ENCODE measurements at regions not wholly inside any gene's neighbourhood (a gene's known extent, or its start where the extent isn't known, plus 50 kb on each side); places are given as distances from the start of the nearest gene placed in this dataset.

DNA sequence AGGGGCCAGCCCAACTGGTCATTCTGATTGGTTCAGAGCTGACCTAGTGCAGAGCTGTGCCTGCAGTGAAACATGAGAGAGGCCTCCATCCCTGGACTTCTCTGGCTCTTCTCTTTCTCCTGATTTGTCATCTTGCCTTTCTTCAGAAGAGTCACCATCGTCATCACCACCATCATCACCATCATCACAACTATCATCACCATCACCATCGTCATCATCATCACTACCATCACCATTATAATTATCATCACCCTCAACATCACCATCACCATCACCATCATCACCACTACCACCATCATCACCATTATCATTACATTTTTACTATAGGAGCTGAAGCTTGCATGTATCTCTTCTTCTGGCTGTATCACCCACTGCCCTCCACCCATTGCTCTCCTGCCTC lies 94.5 kb upstream of the FAM20A start:
- DNase-seq (ENCODE audit: low spot score) (no peak), ATAC-seq (ENCODE audit: insufficient number of reproducible peaks, low FRiP score, low read depth) (no peak)
- no peaks in the 10 kb centered on the region for H3K36me3 ChIP-seq
- no peaks in the 10 kb centered on the region for H3K4me1 ChIP-seq (ENCODE audit: control insufficient read depth in 1 of 2, low read depth in 2 of 2)
- H3K4me3 ChIP-seq, result no peak overlapping the region
- TF ChIP-seq, protein P1, sequence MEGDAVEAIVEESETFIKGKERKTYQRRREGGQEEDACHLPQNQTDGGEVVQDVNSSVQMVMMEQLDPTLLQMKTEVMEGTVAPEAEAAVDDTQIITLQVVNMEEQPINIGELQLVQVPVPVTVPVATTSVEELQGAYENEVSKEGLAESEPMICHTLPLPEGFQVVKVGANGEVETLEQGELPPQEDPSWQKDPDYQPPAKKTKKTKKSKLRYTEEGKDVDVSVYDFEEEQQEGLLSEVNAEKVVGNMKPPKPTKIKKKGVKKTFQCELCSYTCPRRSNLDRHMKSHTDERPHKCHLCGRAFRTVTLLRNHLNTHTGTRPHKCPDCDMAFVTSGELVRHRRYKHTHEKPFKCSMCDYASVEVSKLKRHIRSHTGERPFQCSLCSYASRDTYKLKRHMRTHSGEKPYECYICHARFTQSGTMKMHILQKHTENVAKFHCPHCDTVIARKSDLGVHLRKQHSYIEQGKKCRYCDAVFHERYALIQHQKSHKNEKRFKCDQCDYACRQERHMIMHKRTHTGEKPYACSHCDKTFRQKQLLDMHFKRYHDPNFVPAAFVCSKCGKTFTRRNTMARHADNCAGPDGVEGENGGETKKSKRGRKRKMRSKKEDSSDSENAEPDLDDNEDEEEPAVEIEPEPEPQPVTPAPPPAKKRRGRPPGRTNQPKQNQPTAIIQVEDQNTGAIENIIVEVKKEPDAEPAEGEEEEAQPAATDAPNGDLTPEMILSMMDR (IDR thresholded peaks at IDR 0.05), result no peak
- H3K27me3 ChIP-seq (replicated peaks; ENCODE audit: insufficient read depth), result no peaks in the 10 kb centered on the region
- H3K9me3 ChIP-seq, result no peaks in the 10 kb centered on the region
- no peak overlapping the region for H3K27ac ChIP-seq

DNA sequence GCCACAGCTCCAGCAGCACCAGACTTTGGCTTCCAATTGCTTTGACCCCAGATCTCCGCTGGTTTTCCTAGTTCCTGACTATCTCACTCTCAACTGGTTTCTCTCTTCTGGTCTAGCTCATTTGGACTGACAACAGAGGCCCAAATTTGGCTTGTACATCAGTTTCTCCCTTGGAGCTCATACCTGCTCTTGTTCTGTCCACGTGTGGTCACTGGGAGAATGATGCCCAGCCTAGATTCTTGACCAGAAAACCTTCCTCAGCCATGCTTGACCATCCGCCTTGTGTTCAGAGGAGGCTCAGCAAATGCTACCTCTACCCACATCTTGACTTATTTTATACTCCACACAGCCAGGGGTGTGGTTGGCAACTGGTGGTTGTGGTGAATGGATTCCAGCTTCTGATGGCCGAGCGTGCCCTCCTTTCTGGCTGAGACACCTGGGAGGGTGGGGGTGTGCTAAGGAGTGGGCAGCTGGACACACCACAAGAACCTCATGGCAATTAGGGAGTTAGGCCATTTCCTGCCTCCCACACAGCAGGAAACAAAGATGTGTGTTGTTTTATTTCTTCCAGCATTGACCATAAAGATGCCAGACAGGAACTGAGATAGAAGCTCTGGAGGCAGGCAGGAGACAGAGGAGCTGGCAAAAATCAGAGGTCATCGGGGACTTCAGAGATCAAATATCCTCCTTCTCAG lies 93.8 kb upstream of the FAM20A start:
- Histone ChIP-seq H3K9me3 (no peaks in the 10 kb centered on the region), H3K4me1 (ENCODE audit: control insufficient read depth in 1 of 2, low read depth in 2 of 2) (no peaks in the 10 kb centered on the region), H3K36me3 (no peaks in the 10 kb centered on the region), H3K4me3 (no peak overlapping the region), H3K27me3 (replicated peaks; ENCODE audit: insufficient read depth) (no peaks in the 10 kb centered on the region), H3K27ac (no peak overlapping the region)
- ATAC-seq (ENCODE audit: insufficient number of reproducible peaks, low FRiP score, low read depth) (no peak), DNase-seq (ENCODE audit: low spot score) (no peak)
- TF ChIP-seq, protein P1 (IDR thresholded peaks at IDR 0.05), result no peak

DNA sequence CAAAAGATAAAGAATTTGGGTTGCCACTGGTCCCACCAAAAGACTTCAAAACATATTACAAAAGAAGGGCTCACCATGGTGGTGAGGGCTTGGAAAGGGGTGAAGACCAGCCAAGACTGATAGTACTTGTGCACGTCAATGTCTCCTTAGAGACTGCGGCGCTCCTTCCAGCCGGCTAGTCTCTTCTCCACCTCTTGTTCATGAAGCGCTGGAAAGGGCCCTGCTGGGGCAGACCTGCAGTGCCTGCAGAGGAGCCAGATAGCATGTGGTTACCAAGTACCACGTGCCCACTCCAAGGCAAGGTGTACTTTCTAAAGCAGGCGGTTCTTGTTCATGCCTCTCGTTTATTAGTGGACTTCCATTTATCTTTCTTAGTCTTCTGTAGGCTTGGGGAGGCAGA lies 92.7 kb upstream of the FAM20A start:
- Histone ChIP-seq H3K36me3 (no peaks in the 10 kb centered on the region), H3K4me1 (ENCODE audit: control insufficient read depth in 1 of 2, low read depth in 2 of 2) (no peaks in the 10 kb centered on the region), H3K9me3 (no peaks in the 10 kb centered on the region), H3K27ac (no peak overlapping the region), H3K27me3 (replicated peaks; ENCODE audit: insufficient read depth) (no peaks in the 10 kb centered on the region), H3K4me3 (no peak overlapping the region)
- TF ChIP-seq, protein P1 (IDR thresholded peaks at IDR 0.05), result no peak
- ATAC-seq (ENCODE audit: insufficient number of reproducible peaks, low FRiP score, low read depth), result no peak
- no peak for DNase-seq (ENCODE audit: low spot score)

DNA sequence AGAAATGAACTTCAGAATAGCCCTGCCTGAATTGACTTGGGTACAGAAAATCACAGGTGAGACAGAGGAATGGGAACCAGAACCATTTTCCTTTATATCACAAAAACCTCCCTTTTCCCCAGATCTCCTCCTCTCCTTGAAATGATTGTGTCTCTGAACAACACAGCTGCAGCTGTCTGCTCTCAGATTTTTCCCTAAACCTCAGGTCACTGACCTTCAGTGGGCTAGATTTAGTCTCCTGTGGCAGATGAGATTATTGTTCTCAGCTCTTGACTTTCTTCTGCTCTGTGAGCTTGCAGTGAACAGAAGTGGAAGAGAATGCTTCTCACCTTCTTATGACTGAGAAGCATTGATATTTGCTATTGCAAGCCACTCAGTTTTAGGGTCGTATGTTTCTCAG lies 92.3 kb upstream of the FAM20A start:
- ATAC-seq (ENCODE audit: insufficient number of reproducible peaks, low FRiP score, low read depth), result no peak
- H3K4me3 ChIP-seq, result no peak overlapping the region
- DNase-seq (ENCODE audit: low spot score), result no peak
- TF ChIP-seq, protein P1 (IDR thresholded peaks at IDR 0.05), result no peak
- H3K9me3 ChIP-seq, result no peaks in the 10 kb centered on the region
- no peak overlapping the region for H3K27ac ChIP-seq
- H3K4me1 ChIP-seq (ENCODE audit: control insufficient read depth in 1 of 2, low read depth in 2 of 2), result no peaks in the 10 kb centered on the region
- no peaks in the 10 kb centered on the region for H3K27me3 ChIP-seq (replicated peaks; ENCODE audit: insufficient read depth)
- no peaks in the 10 kb centered on the region for H3K36me3 ChIP-seq

DNA sequence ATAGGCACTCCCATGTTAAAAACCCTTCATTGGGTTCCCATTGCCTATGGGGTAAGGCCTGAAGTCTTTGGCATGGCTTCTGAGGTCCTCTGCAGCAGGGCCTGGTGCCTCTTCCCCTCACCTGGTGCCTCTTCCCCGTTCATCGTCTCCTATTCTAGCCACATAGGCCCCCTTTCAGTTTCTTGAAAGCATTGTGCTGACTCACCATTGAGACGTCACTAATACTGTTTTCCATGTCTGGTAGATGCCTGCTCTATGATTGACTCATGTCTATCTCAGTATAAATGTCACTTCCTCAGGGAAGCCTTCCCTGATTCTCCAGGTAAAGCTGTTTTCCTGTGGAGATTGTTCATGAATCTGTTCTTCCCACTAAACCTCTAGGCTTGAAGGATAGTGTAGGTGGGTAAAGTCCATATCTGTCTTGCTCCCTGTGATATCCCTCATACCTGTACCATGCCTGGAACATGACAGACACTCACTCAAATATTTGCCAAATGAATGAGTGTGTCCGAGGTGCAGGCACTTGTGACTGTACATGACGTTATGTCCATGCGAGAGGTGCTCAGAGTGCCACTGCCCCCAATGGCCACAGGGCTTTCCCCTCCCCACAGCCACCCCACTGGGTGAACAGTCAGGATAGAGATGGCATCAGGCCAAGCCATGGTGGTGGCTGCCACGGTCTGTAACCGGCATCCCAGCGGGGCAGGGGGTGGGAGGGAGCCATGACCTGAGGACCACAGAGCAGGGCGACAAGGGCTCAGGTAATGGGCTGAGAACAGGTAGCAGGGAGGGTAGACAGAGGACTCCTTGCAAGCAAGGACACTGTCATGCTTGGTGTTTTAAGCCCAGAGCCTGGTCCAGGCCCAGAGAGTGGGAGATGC lies 85.2 kb upstream of the FAM20A start:
- no peak overlapping the region for H3K4me3 ChIP-seq
- H3K4me1 ChIP-seq (ENCODE audit: control insufficient read depth in 1 of 2, low read depth in 2 of 2), result peaks cover 12 to 45% of the 10 kb centered on the region in 2 donors
- ATAC-seq (ENCODE audit: insufficient number of reproducible peaks, low FRiP score, low read depth), result no peak
- no peaks in the 10 kb centered on the region for H3K9me3 ChIP-seq
- TF ChIP-seq, protein P1 (IDR thresholded peaks at IDR 0.05), result no peak
- no peak for DNase-seq (ENCODE audit: low spot score)
- peak overlapping the region in 1 of 2 donors; percentile 62 for H3K27ac ChIP-seq
- H3K36me3 ChIP-seq, result no peaks in the 10 kb centered on the region
- no peaks in the 10 kb centered on the region for H3K27me3 ChIP-seq (replicated peaks; ENCODE audit: insufficient read depth)

Data from thoracic aorta (tissue), 2 donors.